GM12891 (cell line): ENCODE measurements at regions not wholly inside any gene's neighbourhood (a gene's known extent, or its start where the extent isn't known, plus 50 kb on each side); places are given as distances from the start of the nearest gene placed in this dataset.

Experiments
- PAX5 ChIP-seq: IDR thresholded peaks from 2 replicates; pipeline ENCODE4 v1.6.1; 2011; ENCODE audit warnings: low read length, moderate library complexity, mild to moderate bottlenecking; ENCODE audit not compliant: insufficient read depth, severe bottlenecking
- POLR2A ChIP-seq: IDR thresholded peaks from 2 replicates; pipeline ENCODE4 v1.6.1; 2011; ENCODE audit warnings: low read depth, low read length, control low read depth
- POLR2AphosphoS5 ChIP-seq: IDR thresholded peaks from 2 replicates; pipeline ENCODE4 v1.6.1; 2011; ENCODE audit warnings: low read depth, low read length, control low read depth
- SPI1 ChIP-seq: IDR thresholded peaks from 2 replicates; pipeline ENCODE4 v1.6.1; 2011; ENCODE audit warnings: low read depth, low read length, control low read depth
- TAF1 ChIP-seq: IDR thresholded peaks from 2 replicates; pipeline ENCODE4 v1.6.1; 2011; ENCODE audit warnings: low read depth, low read length, control low read depth

GRCh38 chr9:89871871-89872331 lies 267.1 kb downstream of the GADD45G start:
- TF ChIP-seq POLR2A (no peak), POLR2AphosphoS5 (no peak), SPI1 (no peak), PAX5 (no peak), TAF1 (no peak)
